ENCODE measurements at regions not wholly inside any gene's neighbourhood (a gene's known extent, or its start where the extent isn't known, plus 50 kb on each side); places are given as distances from the start of the nearest gene placed in this dataset.
"Not testable (repeated sequence)": the region's sequence is repeated elsewhere in the genome, so short reads cannot be mapped to it uniquely, and the experiment has no call there.

DNA sequence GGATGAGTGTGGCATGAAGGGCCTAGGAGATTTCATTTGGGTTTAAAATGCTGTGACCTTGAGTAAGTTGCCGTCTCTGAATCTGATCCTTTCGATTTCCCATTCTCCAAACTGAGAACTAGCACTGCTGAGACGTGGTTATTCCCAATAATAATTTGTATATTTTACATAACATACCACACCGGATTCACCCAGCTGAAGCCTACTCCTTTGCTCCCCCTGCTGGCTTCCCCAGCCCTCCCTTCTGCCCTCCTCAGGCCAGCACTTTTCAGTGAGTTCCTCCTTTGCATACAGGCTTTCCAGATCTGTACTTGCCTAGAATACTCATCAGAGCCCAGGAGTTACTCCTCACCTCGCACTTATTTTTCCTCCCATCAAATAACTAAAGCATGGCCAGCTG lies 255.1 kb downstream of the OR4F29 start:
- not testable (repeated sequence) for H3K27me3 Mint-ChIP-seq (ENCODE audit: low read depth, poor library complexity); H3K9me3 Mint-ChIP-seq; H3K4me1 Mint-ChIP-seq; H3K27ac Mint-ChIP-seq; H3K4me3 Mint-ChIP-seq; H3K36me3 Mint-ChIP-seq (ENCODE audit: low read depth); DNase-seq

DNA sequence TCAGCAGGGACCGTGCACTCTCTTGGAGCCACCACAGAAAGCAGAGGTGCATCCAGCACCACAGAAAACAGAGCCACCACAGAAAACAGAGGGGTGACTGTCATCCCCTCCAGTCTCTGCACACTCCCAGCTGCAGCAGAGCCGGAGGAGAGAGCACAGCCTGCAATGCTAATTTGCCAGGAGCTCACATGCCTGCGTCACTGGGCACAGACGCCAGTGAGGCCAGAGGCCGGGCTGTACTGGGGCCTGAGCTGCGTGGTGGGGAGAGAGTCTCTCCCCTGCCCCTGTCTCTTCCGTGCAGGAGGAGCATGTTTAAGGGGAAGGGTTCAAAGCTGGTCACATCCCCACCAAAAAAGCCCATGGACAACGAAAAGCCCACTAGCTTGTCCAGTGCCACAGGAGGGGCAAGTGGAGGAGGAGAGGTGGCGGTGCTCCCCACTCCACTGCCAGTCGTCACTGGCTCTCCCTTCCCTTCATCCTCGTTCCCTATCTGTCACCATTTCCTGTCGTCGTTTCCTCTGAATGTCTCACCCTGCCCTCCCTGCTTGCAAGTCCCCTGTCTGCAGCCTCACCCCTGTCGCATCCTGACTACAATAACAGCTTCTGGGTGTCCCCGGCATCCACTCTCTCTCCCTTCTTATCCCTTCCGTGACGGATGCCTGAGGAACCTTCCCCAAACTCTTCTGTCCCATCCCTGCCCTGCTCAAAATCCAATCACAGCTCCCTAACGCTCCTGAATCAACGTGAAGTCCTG lies 260.0 kb downstream of the OR4F29 start:
- not testable (repeated sequence) for H3K4me3 Mint-ChIP-seq; H3K36me3 Mint-ChIP-seq (ENCODE audit: low read depth); H3K27ac Mint-ChIP-seq; DNase-seq; H3K4me1 Mint-ChIP-seq; H3K27me3 Mint-ChIP-seq (ENCODE audit: low read depth, poor library complexity); H3K9me3 Mint-ChIP-seq

DNA sequence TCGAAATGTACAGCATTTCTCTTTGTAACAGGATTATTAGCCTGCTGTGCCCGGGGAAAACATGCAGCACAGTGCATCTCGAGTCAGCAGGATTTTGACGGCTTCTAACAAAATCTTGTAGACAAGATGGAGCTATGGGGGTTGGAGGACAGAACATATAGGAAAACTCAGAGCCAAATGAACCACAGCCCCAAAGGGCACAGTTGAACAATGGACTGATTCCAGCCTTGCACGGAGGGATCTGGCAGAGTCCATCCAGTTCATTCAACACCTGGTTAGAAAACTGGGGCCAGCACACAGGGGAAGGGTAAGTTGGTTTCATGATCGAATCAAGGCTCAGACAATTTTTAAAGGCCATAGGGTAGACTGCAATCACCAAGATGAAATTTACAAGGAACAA lies 260.8 kb downstream of the OR4F29 start:
- H3K4me3 Mint-ChIP-seq; H3K9me3 Mint-ChIP-seq; DNase-seq; H3K27me3 Mint-ChIP-seq (ENCODE audit: low read depth, poor library complexity); H3K4me1 Mint-ChIP-seq; H3K36me3 Mint-ChIP-seq (ENCODE audit: low read depth): not testable (repeated sequence)
- H3K27ac Mint-ChIP-seq: peak overlapping the region; percentile 88

DNA sequence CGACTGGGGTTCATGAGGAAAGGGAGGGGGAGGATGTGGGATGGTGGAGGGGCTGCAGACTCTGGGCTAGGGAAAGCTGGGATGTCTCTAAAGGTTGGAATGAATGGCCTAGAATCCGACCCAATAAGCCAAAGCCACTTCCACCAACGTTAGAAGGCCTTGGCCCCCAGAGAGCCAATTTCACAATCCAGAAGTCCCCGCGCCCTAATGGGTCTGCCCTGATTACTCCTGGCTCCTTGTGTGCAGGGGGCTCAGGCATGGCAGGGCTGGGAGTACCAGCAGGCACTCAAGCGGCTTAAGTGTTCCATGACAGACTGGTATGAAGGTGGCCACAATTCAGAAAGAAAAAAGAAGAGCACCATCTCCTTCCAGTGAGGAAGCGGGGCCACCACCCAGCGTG lies 261.6 kb downstream of the OR4F29 start:
- not testable (repeated sequence) for H3K9me3 Mint-ChIP-seq; H3K4me1 Mint-ChIP-seq; H3K4me3 Mint-ChIP-seq; H3K36me3 Mint-ChIP-seq (ENCODE audit: low read depth); H3K27me3 Mint-ChIP-seq (ENCODE audit: low read depth, poor library complexity); DNase-seq; H3K27ac Mint-ChIP-seq

- H3K9me3 Mint-ChIP-seq; H3K4me3 Mint-ChIP-seq; H3K27ac Mint-ChIP-seq; H3K27me3 Mint-ChIP-seq (ENCODE audit: low read depth, poor library complexity); H3K4me1 Mint-ChIP-seq; H3K36me3 Mint-ChIP-seq (ENCODE audit: low read depth); DNase-seq: not testable (repeated sequence)
These were observed 262.2 kb downstream of the OR4F29 start for GRCh38 chr1:189270-189669.

GRCh38 chr1:187298-187697 lies 264.2 kb downstream of the OR4F29 start:
- not testable (repeated sequence) for H3K4me1 Mint-ChIP-seq; DNase-seq; H3K36me3 Mint-ChIP-seq (ENCODE audit: low read depth); H3K4me3 Mint-ChIP-seq; H3K27me3 Mint-ChIP-seq (ENCODE audit: low read depth, poor library complexity); H3K27ac Mint-ChIP-seq; H3K9me3 Mint-ChIP-seq

GRCh38 chr1:186691-187131 lies 264.8 kb downstream of the OR4F29 start:
- H3K27me3 Mint-ChIP-seq (ENCODE audit: low read depth, poor library complexity); H3K4me3 Mint-ChIP-seq; H3K27ac Mint-ChIP-seq; DNase-seq; H3K36me3 Mint-ChIP-seq (ENCODE audit: low read depth); H3K9me3 Mint-ChIP-seq; H3K4me1 Mint-ChIP-seq: not testable (repeated sequence)

DNA sequence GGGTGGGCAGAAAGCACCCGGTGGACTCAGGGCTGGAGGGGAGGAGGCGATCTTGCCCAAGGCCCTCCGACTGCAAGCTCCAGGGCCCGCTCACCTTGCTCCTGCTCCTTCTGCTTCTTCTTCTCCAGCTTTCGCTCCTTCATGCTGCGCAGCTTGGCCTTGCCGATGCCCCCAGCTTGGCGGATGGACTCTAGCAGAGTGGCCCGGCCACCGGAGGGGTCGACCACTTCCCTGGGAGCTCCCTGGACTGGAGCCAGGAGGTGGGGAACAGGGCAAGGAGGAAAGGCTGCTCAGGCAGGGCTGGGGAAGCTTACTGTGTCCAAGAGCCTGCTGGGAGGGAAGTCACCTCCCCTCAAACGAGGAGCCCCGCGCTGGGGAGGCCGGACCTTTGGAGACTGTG lies 265.3 kb downstream of the OR4F29 start:
- H3K4me3 Mint-ChIP-seq; DNase-seq; H3K27ac Mint-ChIP-seq; H3K27me3 Mint-ChIP-seq (ENCODE audit: low read depth, poor library complexity); H3K36me3 Mint-ChIP-seq (ENCODE audit: low read depth); H3K9me3 Mint-ChIP-seq; H3K4me1 Mint-ChIP-seq: not testable (repeated sequence)

DNA sequence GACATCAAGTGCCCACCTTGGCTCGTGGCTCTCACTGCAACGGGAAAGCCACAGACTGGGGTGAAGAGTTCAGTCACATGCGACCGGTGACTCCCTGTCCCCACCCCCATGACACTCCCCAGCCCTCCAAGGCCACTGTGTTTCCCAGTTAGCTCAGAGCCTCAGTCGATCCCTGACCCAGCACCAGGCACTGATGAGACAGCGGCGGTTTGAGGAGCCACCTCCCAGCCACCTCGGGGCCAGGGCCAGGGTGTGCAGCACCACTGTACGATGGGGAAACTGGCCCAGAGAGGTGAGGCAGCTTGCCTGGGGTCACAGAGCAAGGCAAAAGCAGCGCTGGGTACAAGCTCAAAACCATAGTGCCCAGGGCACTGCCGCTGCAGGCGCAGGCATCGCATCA lies 266.0 kb downstream of the OR4F29 start:
- not testable (repeated sequence) for H3K27me3 Mint-ChIP-seq (ENCODE audit: low read depth, poor library complexity); H3K9me3 Mint-ChIP-seq; H3K27ac Mint-ChIP-seq; H3K4me1 Mint-ChIP-seq; DNase-seq; H3K36me3 Mint-ChIP-seq (ENCODE audit: low read depth); H3K4me3 Mint-ChIP-seq

GRCh38 chr1:184336-184686 lies 267.2 kb downstream of the OR4F29 start:
- not testable (repeated sequence) for H3K4me1 Mint-ChIP-seq; H3K4me3 Mint-ChIP-seq; H3K36me3 Mint-ChIP-seq (ENCODE audit: low read depth); H3K27me3 Mint-ChIP-seq (ENCODE audit: low read depth, poor library complexity); H3K9me3 Mint-ChIP-seq; DNase-seq
- H3K27ac Mint-ChIP-seq: peak overlapping the region; percentile 93

- H3K4me1 Mint-ChIP-seq; DNase-seq; H3K36me3 Mint-ChIP-seq (ENCODE audit: low read depth); H3K4me3 Mint-ChIP-seq; H3K27me3 Mint-ChIP-seq (ENCODE audit: low read depth, poor library complexity); H3K9me3 Mint-ChIP-seq; H3K27ac Mint-ChIP-seq: not testable (repeated sequence)
These were observed 267.7 kb downstream of the OR4F29 start for GRCh38 chr1:183620-184335.

- H3K4me1 Mint-ChIP-seq; H3K27ac Mint-ChIP-seq; H3K9me3 Mint-ChIP-seq; DNase-seq; H3K36me3 Mint-ChIP-seq (ENCODE audit: low read depth); H3K27me3 Mint-ChIP-seq (ENCODE audit: low read depth, poor library complexity); H3K4me3 Mint-ChIP-seq: not testable (repeated sequence)
These were observed 268.4 kb downstream of the OR4F29 start for GRCh38 chr1:183081-183480.

- not testable (repeated sequence) for H3K36me3 Mint-ChIP-seq (ENCODE audit: low read depth); DNase-seq; H3K27me3 Mint-ChIP-seq (ENCODE audit: low read depth, poor library complexity)
These were observed 268.8 kb downstream of the OR4F29 start for GRCh38 chr1:182631-183030.

More at GRCh38 chr1:182631-183030, 268.8 kb downstream of the OR4F29 start:
- not testable (repeated sequence) for H3K4me3 Mint-ChIP-seq, H3K4me1 Mint-ChIP-seq, H3K9me3 Mint-ChIP-seq, H3K27ac Mint-ChIP-seq

Data from nephron progenitor cell (in vitro differentiated cells).